22Rv1 (cell line): ENCODE measurements at regions not wholly inside any gene's neighbourhood (a gene's known extent, or its start where the extent isn't known, plus 50 kb on each side); places are given as distances from the start of the nearest gene placed in this dataset.

ENCODE experiments used
- H3K27ac ChIP-seq: fragments of 450-650 bp; 2 replicates; pipeline ENCODE4 v1.5.1; 2017
- ZFX ChIP-seq: fragments of 450-650 bp; IDR thresholded peaks from 2 replicates; pipeline ENCODE4 v1.6.1; 2017; ENCODE audit warnings: antibody characterized with exemption, borderline replicate concordance
- TF ChIP-seq, protein P1 (sequence below): fragments of 450-650 bp; IDR thresholded peaks from 2 replicates; pipeline ENCODE4 v1.5.1; 2017; ENCODE audit warnings: mild to moderate bottlenecking

DNA sequence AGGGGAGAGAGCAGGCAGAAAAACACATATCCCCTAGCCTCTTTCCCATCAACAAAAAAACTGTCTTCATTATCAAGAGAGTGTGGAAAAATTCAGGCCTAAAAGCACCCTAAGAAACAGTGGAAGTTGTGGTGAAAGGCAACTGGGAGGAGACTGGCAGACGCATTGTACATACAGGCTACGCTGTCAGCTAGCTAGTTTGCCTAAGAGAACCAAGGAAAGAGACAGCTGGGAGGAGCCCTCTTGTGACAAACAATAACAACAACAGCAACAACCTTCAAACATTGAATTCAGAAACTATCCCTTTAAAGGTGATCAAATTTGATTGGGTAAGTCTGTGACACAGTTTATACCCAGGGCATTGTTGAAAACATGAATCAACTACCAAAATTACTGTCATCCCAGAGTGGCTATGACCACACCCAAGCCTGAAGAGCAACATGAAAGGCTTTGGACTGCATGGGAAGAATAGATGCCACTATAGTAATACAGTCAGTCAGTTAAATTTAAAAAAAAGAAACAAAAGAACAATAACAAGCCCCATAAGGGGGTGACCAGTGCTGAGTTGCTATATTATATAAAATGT lies 88.9 kb upstream of the CRIM1 start:
- TF ChIP-seq, protein P1, sequence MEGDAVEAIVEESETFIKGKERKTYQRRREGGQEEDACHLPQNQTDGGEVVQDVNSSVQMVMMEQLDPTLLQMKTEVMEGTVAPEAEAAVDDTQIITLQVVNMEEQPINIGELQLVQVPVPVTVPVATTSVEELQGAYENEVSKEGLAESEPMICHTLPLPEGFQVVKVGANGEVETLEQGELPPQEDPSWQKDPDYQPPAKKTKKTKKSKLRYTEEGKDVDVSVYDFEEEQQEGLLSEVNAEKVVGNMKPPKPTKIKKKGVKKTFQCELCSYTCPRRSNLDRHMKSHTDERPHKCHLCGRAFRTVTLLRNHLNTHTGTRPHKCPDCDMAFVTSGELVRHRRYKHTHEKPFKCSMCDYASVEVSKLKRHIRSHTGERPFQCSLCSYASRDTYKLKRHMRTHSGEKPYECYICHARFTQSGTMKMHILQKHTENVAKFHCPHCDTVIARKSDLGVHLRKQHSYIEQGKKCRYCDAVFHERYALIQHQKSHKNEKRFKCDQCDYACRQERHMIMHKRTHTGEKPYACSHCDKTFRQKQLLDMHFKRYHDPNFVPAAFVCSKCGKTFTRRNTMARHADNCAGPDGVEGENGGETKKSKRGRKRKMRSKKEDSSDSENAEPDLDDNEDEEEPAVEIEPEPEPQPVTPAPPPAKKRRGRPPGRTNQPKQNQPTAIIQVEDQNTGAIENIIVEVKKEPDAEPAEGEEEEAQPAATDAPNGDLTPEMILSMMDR = no peak
- TF ChIP-seq ZFX = no peak

DNA sequence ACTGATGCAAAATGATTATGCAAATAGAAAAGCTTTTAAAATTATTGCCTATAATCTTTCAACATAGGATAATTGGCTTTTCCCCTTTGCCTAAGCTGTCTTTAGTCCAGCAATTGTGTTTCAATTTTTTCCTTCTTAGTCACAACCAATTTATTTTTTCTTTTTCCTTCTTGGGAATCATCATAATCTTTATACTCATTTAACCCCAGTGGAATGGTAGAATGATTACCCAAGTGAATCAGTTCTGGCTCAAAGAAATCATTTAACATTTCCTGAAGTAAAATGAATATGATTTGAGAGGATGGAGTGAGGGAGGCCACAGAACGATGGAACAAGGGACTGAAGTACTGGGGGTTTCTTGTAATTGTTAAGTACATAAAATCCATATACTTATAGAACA lies 93.0 kb upstream of the CRIM1 start:
- TF ChIP-seq, protein P1 = no peak
- TF ChIP-seq ZFX = no peak
- no peak overlapping the region for H3K27ac ChIP-seq

More for the DNA sequence above, 88.9 kb upstream of the CRIM1 start:
- no peak overlapping the region for H3K27ac ChIP-seq

GRCh38 chr2:36255863-36256262 lies 99.7 kb upstream of the CRIM1 start:
- TF ChIP-seq, protein P1 = no peak
- no peak for TF ChIP-seq ZFX
- no peak overlapping the region for H3K27ac ChIP-seq

- H3K27ac ChIP-seq = no peak overlapping the region
- TF ChIP-seq ZFX = no peak
- TF ChIP-seq, protein P1 = no peak
These were observed 102.5 kb upstream of the CRIM1 start for GRCh38 chr2:36253086-36253485.

GRCh38 chr2:36246320-36246990 lies 109.1 kb upstream of the CRIM1 start:
- no peak overlapping the region for H3K27ac ChIP-seq
- TF ChIP-seq, protein P1 = no peak
- no peak for TF ChIP-seq ZFX

DNA sequence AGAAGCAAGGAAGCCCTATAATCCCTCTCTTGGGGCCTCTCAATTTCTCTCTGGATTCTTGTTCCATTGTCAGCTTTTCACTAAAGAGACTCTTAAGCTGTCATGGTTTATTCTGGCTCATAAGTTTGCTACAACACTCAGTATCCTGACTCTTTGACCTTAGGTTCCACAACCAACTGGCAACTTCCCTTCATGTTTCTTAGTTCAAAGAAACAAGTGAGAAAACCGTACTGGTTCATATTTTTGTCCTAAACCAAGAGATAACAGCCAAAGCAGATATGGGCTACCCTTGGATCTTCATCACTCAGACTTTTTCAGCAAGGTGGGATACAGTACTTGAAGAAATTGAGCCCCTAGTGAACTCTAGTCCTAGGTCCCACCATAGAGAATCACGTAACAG lies 109.9 kb upstream of the CRIM1 start:
- TF ChIP-seq ZFX = no peak
- TF ChIP-seq, protein P1 = no peak
- no peak overlapping the region for H3K27ac ChIP-seq

DNA sequence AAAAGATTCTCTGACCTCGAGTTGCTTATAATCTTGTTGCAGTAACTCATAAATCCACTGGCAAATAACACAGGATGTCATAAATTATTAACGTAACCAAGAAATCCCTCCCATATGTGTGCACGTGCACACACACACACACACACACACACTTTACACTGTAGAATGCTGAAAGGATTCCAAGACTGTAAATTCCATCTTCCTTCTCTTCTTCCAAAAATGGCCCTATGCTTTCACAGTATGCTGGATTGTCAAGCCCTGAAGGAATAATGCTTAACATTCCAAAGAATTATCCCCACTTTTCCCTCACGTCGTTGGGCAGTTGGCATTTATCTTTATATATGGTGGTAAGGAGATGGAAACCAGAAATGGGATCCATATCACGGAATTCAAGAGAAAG lies 117.5 kb upstream of the CRIM1 start:
- no peak overlapping the region for H3K27ac ChIP-seq
- TF ChIP-seq, protein P1 = no peak
- no peak for TF ChIP-seq ZFX
